ENCODE measurements at regions not wholly inside any gene's neighbourhood (a gene's known extent, or its start where the extent isn't known, plus 50 kb on each side); places are given as distances from the start of the nearest gene placed in this dataset.
A peak's percentile ranks its signal among the peaks of the same experiment; 100 is the strongest.
"Not testable (repeated sequence)": the region's sequence is repeated elsewhere in the genome, so short reads cannot be mapped to it uniquely, and the experiment has no call there.

DNA sequence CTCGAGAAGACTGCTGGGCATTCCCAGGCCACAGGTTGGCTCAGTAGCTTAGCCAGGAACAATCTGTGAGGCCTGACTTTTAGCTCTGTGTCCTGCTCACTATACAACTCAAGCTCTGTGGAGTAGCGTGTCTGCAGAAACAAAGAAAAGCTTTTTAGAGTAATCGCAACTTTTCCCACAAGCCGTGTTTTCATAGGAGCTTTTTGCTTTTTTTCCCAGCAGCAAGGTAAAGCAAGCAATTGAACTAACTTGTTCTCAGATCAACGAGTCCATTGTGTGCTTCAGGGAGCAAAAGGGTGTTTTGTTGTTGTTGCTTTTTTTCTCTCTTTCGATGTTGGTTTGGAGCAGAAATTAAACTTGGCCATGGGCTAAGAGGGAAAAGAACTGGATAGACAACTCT is 97.3 kb upstream of the BCL2L14 start:
- DNase-seq = no peak
- intact Hi-C loops (cut with DNase I) = no loop called here

GRCh38 chr12:11976005-11976404 is 94.7 kb upstream of the BCL2L14 start:
- intact Hi-C loops (cut with DNase I) = no loop called here
- no peak for DNase-seq

GRCh38 chr12:11978726-11979384 is 91.9 kb upstream of the BCL2L14 start:
- no peak for DNase-seq
- intact Hi-C loops (cut with DNase I) = no loop called here

DNA sequence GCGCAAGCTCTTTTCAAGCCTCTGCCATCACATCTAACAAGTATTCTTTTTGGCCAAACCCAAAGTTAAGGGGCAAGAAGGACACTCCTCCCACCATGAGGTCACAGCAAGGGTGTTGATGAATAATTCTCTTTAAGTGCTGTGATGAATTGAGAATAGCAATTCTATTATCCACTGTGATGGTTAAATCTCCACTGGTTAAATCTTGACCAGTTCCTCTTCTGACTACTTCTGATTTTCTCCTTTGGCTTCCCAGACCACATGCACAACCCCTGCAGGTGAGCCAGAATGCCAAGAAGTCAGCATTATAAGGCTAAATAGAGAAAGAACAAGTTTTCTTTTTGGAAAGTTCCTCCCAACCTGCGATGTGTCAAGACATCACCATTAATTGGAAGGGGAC is 90.6 kb upstream of the BCL2L14 start:
- intact Hi-C loops (cut with DNase I) = no loop called here
- DNase-seq = no peak

- intact Hi-C loops (cut with DNase I) = no loop called here
- peak in 3 of 42 donors; percentile 10 to 13 (median 12) for DNase-seq
Observed at GRCh38 chr12:11981121-11981733, 89.5 kb upstream of the BCL2L14 start.

DNA sequence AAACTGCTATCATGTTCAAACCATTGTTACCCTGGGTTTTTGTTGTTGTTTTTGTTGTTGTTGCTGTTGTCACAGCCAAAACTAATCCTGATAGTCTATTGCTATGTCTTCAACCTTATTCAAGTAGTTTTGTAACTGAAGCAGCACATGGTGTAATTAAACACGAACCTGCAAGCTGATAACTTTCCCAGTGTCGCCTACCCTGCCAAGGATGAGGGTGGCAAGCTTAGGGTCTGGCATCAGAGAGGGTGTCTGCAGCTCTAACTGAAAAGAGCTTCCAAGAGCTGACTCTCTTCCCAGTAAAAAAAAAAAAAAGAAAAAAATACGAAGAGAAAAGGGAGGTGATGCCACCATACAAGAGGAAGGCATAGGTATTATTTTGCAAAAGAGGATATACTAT is 86.3 kb upstream of the BCL2L14 start:
- DNase-seq = no peak

DNA sequence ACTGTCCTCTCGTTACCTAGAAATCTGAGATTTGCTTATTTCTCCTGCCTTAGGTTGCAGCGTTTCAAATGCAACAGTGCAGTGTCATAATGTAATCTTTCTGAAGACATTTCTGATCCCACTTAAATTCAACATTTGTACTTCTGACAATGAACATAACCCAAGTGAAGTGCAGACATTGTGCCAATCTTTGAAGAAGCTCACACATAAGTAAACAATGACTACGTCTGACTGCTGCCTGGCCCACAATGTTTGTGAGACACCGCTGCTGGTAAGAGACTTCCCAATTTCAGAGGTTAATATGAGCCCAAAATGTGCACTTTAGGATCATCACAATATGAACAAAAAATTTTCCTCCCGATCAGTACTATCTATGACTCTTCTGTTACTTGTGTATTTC is 84.6 kb upstream of the BCL2L14 start:
- intact Hi-C loops (cut with DNase I) = no loop called here
- no peak for DNase-seq

More for the DNA sequence above, 86.3 kb upstream of the BCL2L14 start:
- intact Hi-C loops (cut with DNase I) = no loop called here

- intact Hi-C loops (cut with DNase I) = no loop called here
- no peak for DNase-seq
Observed at GRCh38 chr12:11987901-11988300, 82.8 kb upstream of the BCL2L14 start.

- no peak for DNase-seq
- intact Hi-C loops (cut with DNase I) = no loop called here
Observed at GRCh38 chr12:11991604-11992003, 79.1 kb upstream of the BCL2L14 start.

DNA sequence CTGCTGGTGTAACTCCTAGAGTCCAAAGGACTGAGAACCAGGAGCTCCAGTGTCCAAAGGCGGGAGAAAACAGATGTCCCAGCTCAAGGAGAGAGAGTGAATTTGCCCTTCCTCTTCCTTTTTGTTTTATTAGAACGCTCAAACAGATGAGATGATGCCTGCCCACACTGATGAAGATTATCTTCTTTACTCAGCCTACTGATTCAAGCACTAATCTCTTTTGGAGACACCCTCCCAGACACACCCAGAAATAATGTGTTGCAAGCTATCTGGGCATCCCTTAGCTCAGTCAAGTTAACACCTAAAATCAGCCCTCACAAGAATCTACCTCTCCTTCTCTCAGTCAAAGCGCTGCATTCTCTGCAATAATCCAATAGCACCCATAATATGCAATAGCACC is 78.2 kb upstream of the BCL2L14 start:
- intact Hi-C loops (cut with DNase I) = no loop called here
- no peak for DNase-seq

GRCh38 chr12:11998307-11998943 is 72.3 kb upstream of the BCL2L14 start:
- DNase-seq; intact Hi-C loops (cut with DNase I): not testable (repeated sequence)

DNA sequence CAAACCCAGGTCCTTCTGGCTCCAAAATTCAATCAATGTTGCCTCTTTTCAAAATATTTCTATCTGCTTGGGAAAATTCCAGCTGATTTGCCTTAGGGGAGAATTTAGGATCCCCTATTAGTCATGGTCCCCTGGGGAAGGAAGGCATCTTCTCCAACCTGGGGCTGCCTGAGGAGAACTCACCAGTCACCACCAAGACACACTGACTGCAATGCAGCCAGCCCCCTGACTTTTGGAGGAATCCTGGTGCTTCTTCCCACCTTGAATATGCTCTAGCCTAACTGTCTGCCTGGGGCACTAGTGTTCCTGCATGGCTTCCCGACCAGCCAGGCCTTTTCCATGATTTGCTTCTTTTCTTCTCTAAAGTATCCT is 71.8 kb upstream of the BCL2L14 start:
- DNase-seq = no peak
- intact Hi-C loops (cut with DNase I) = no loop called here

GRCh38 chr12:12003609-12004008 is 67.1 kb upstream of the BCL2L14 start:
- no peak for DNase-seq
- intact Hi-C loops (cut with DNase I) = no loop called here

DNA sequence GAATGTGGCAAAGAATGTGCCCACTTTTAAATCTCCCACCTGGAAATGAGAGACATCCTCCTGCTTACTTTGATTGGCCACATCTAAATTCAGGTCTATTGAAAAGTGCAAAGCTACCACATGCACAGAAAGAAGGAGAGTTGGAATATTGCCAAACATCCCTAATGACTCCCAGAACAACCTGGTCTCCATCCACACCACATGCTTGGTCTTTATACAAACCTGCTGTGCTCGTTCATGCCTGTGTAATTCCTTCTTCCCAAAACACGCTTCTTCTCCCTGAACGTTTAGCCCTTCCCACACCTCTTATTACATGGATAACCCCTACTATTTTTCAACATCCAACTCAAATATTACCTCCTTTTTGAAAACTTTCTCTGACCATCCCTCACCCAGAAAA is 66.2 kb upstream of the BCL2L14 start:
- no peak for DNase-seq
- intact Hi-C loops (cut with DNase I) = no loop called here

DNA sequence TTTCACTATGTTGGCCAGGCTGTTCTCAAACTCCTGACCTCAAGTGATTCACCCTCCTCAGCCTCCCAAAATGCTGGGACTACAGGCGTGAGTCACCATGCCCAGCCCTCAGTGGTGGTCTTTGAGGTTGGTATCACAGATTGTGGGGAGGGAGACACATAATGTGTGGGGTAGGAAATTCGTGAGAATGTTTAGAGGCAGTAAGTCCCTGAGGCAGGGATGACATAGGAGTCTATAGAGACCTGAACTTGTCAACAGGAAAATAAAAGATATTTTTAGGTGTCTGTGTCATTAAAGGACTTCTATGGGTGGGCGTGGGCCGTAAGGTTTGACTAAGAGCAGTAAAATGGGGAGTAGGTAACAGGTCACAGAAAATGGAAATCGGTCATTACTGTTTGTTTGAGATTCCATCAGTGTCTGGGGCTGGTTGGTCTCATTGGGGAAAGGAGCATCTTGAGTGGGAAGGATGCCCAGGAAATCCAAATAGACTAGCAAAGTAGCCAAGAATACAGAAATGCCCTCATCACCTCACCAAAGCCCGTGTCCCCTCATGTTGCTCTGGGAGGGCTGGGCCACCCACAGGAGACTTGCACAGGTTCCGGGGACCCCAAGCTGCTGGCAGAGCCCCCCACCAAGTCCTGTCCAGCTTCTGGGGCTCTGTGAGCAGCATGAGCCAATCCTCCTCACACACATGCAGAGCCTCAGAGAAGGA is 63.6 kb upstream of the BCL2L14 start:
- intact Hi-C loops (cut with DNase I) = no loop called here
- peak in 1 of 42 donors; percentile 29 for DNase-seq

- intact Hi-C loops (cut with DNase I) = no loop called here
- DNase-seq = peak in 1 of 42 donors; percentile 25
Observed at GRCh38 chr12:12007713-12008231, 63.0 kb upstream of the BCL2L14 start.

- peak in 1 of 42 donors; percentile 44 for DNase-seq
- intact Hi-C loops (cut with DNase I) = no loop called here
Observed at GRCh38 chr12:12008232-12008850, 62.4 kb upstream of the BCL2L14 start.

- DNase-seq = peak in 7 of 42 donors; percentile 11 to 76 (median 44)
- intact Hi-C loops (cut with DNase I) = no loop called here
Observed at GRCh38 chr12:12008931-12009611, 61.7 kb upstream of the BCL2L14 start.

DNA sequence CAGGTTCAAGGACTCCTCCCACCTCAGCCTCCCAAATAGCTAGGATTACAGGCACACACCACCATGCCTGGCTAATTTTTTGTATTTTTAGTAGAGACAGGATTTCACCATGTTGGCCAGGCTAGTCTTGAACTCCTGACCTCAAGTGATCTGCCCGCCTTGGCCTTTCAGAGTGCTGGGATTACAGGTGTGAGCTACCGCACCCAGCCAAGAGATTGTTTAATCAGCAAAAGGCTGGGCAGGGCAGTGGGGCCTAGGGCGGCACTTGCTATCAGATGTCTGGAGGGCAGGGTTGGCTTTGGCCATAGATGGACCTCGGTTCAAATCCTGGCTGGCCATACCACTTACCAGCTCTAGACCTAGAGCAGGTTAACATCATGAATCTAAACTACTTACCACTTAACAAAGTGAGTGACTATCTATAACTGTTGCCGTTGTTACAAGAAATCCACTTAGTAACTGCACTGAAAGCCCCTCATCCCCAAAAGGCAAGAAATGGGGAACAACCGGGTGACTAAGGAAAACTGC is 60.9 kb upstream of the BCL2L14 start:
- intact Hi-C loops (cut with DNase I); DNase-seq: not testable (repeated sequence)

All from head of caudate nucleus (tissue), 42 donors.